HS-5 (cell line): ENCODE measurements at regions not wholly inside any gene's neighbourhood (a gene's known extent, or its start where the extent isn't known, plus 50 kb on each side); places are given as distances from the start of the nearest gene placed in this dataset.
A peak's percentile ranks its signal among the peaks of the same experiment; 100 is the strongest.

ENCODE experiments used
- DNase-seq: peaks from one replicate; pipeline ENCODE4 v3.0.0-alpha.2; 2012; ENCODE audit warnings: low read depth

- no peak for DNase-seq
Measured at GRCh38 chr5:135662061-135662481, 83.3 kb upstream of the CXCL14 start.

- no peak for DNase-seq
Measured at GRCh38 chr5:135660826-135661575, 82.2 kb upstream of the CXCL14 start.

GRCh38 chr5:135657536-135658305, 78.9 kb upstream of the CXCL14 start:
- DNase-seq = no peak

DNA sequence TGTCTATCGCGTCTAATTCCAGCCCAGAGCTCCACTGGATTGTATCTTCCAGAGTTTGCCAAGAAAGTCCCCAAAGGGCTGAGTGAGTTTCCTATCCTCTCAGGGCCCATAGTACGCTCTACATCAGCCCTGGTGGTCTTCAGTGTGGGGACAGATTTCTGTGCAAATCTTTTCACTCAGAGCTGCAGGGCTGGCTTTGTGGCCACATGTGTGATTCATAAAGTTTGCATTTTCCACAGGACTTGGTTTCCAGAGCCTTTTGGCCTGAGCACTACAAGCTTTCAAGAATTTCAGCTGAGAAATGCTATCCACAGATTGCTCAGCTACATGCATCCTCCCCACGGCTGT, 76.7 kb upstream of the CXCL14 start:
- no peak for DNase-seq

GRCh38 chr5:135654761-135655467, 76.1 kb upstream of the CXCL14 start:
- no peak for DNase-seq

- peak; percentile 22 for DNase-seq
Measured at GRCh38 chr5:135651156-135651555, 72.4 kb upstream of the CXCL14 start.

- no peak for DNase-seq
Measured at GRCh38 chr5:135650081-135650480, 71.3 kb upstream of the CXCL14 start.

- no peak for DNase-seq
Measured at GRCh38 chr5:135649435-135649834, 70.6 kb upstream of the CXCL14 start.

GRCh38 chr5:135648116-135648515, 69.3 kb upstream of the CXCL14 start:
- no peak for DNase-seq

DNA sequence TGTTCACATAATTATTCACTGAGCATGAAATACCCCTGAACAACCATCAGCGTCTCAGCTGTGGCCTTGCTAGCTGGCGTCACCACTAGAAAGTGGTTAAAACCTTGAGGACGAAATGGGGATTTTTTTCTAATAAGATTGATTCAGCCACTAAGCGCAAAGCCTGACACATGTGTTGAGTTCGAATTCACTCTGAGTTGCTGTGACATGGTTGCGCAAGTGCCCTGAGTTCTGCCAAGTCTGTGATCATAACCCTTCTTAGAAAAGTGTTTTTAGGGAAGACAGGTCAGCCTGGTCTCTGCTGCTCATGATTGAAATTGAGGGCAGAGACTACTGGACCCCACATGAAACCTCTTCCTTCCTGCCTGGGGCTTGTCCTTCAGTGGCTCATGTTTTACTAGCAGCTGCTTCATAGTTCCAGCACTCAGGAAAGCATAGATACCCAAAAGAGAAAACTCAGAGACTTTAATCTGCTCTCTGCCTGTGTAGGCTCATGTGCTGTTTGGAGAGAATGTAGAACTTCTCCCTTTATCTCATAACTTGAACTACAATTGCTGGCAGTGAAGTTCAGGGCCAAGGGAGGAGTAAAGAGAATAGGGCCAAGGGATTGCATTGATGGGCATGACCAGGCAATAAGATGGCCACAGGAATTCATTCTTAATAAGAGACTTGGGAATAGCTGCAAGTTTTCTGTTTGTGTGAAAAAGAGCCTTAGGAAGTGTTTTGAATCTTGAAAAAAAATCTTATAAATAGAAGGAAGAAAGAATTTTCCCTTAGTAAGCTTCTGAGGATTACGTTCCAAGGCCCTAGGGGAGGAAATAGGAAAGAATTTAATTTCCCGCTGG, 66.8 kb upstream of the CXCL14 start:
- DNase-seq = no peak

- no peak for DNase-seq
Measured at GRCh38 chr5:135644816-135645215, 66.0 kb upstream of the CXCL14 start.

DNA sequence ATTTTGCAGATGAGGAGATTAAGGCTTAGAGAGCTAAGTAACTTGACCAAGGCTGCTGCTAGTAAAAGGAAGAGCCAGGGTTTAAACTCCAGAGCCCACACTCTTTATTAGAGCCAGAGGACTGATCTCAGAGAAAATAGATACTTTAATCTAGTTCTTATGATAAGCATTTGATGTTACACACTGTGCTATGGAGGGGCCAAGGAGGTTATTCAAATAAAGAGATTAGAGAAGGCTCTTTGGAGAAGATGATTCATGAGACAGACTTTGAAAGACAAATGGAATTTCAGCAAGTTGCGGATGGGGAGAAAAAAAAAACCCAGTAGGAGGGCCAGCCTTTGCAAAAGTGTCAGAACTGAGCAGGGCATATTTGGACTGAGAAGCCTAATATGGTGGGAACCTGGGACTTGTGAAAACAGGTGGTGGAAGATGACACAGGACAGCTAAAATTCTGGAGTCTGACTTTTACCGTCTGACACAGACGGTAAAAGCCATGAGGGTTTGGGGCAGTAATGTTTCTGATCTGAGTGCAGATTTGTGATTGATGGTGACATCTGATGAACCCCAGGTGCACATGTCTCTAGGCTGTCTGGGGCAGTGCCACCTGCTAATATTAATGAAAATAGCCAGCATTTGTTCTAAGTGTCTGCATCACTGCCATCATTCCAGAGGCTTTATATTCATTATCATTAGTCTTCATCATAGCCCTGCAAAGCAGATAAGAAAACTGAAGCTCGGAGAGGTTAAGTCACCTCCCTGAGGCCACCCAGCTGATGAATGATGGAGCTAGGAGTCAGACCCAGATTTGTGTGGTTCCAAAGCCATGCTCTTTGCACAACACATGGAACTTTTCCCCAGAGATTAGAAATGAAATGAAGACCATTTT, 65.3 kb upstream of the CXCL14 start:
- no peak for DNase-seq

- DNase-seq = no peak
Measured at GRCh38 chr5:135642934-135643333, 64.1 kb upstream of the CXCL14 start.

DNA sequence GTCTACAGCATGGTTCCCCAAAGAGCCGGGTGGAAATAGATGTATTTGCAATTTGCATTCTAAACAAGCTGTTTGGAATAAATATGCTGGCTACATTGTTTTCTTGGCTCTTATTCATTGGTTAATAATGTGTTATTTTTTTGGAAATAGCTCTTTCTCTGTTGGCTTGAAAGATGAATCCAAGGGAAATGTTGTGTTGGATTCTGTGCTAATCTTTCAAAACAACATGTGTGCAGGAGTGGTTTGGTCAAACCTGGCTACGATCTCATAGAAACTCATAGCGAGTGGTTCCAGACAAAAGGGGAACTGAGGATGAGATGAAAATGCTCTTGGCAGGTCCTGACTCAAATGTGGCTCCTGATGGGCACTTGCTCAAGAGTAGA, 63.7 kb upstream of the CXCL14 start:
- DNase-seq = no peak

GRCh38 chr5:135641734-135642487, 63.1 kb upstream of the CXCL14 start:
- no peak for DNase-seq

- no peak for DNase-seq
Measured at GRCh38 chr5:135641319-135641718, 62.5 kb upstream of the CXCL14 start.

DNA sequence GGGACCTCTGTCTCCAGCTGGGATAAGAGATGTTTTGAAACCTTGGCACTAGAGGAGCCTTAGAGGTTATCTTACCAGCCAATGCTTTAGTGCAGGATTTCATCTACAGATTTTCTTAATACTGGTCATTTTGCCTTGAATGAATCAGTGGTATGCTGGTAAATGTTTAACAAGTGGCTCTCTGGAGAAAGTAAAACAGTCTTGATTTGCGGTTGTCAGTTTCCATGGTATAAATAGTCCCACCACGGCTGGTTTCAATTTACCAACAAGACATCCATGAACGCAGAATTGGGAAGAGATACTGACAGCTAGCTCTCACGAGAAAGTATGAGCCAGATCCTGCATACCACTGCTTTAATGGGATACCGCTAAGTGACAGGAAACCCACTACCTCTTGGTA, 56.7 kb upstream of the CXCL14 start:
- no peak for DNase-seq

DNA sequence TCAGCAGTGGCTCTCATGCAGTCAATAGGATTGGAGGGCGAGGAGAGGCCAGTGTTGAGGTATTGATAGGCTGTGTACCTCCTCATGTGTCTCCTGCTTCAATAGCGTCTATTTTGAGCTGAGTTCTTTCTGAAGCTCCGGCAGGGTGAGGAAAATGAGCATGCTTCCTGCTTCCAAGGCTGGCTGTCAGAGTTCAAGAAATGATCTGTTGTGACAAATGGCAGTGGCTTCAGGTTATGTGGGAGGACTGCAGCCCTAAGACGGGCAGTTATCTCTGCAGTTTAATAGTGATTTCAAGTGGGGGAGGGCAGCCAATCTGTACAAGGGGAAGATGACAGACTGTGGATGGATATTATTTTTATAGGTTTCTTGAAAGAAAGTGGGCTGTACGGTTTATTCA, 54.0 kb upstream of the CXCL14 start:
- DNase-seq = no peak

DNA sequence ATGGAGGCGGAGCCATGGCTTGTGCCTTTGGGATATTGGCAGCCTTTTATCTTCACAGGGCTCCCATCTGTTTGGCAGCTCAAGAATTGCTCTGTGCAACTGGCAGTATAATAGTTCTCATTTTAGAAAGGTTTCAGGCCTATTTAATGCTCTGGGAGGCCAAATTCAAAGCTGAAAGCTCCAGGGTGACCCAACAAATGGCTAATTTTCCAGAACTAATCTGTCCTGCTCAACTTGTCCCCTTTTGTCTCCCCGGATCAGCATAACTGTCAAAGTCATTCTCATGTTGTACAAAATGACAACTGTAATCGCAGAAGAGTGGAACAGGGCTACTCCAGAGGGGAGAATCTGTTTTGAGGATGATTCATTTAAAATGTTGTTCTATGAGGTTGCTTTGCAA, 52.6 kb upstream of the CXCL14 start:
- DNase-seq = no peak

GRCh38 chr5:135629666-135630065, 50.9 kb upstream of the CXCL14 start:
- DNase-seq = no peak
